Sigmoid colon (tissue), 6 donors: ENCODE measurements at regions not wholly inside any gene's neighbourhood (a gene's known extent, or its start where the extent isn't known, plus 50 kb on each side); places are given as distances from the start of the nearest gene placed in this dataset.

Experiments used
- DNase-seq: peaks from one replicate; pipeline ENCODE4 v3.0.0-alpha.2; 2019
- H3K27ac ChIP-seq, 4 donors: fragments of 200-600 bp; sonication (generic); one replicate each; pipeline ENCODE4 v1.5.1; 2016 to 2019; ENCODE audit warnings: mild to moderate bottlenecking in 1 of 4
- H3K27me3 ChIP-seq, 3 donors: fragments of 200-600 bp; sonication (generic); one replicate each; pipeline ENCODE4 v1.5.1; 2019; ENCODE audit warnings: mild to moderate bottlenecking in 1 of 3
- H3K36me3 ChIP-seq, 4 donors: fragments of 200-600 bp; sonication (generic); one replicate each; pipeline ENCODE4 v1.5.1; 2016 to 2019
- H3K4me1 ChIP-seq, 4 donors: fragments of 200-600 bp; sonication (generic); one replicate each; pipeline ENCODE4 v1.5.1; 2017 to 2019
- H3K4me3 ChIP-seq, 4 donors: fragments of 200-600 bp; sonication (generic); one replicate each; pipeline ENCODE4 v1.5.1; 2017 to 2019; ENCODE audit warnings: mild to moderate bottlenecking in 2 of 4, moderate library complexity in 1 of 4
- H3K9me3 ChIP-seq, 4 donors: fragments of 200-600 bp in 3 of 4; sonication (generic) in 3 of 4; one replicate each; pipeline versions ENCODE4 v1.5.1 to v1.6.1; 2013 to 2019
- EP300 ChIP-seq, 4 donors: sonication (generic); formaldehyde crosslinking; IDR thresholded peaks; one replicate each; pipeline ENCODE4 v1.6.1; 2017; ENCODE audit warnings: antibody characterized with exemption in 4 of 4
- POLR2A ChIP-seq, 2 donors: fragments of 450-650 bp; IDR thresholded peaks; one replicate each; pipeline ENCODE4 v1.6.1; 2016; ENCODE audit warnings: antibody characterized with exemption in 2 of 2, mild to moderate bottlenecking in 2 of 2, moderate library complexity in 2 of 2
- POLR2AphosphoS5 ChIP-seq, 4 donors: sonication (generic); formaldehyde crosslinking; IDR thresholded peaks; one replicate each; pipeline ENCODE4 v1.6.1; 2017; ENCODE audit warnings: antibody characterized with exemption in 4 of 4
- WGBS, 2 donors: extraction: QIAGEN DNeasy Blood & Tissue Kit; methylation state at CpG; one replicate each; pipeline ENCODE4 v1.1.7; 2013; 5-methylcytosine and 5-hydroxymethylcytosine counted together
- intact Hi-C: fragments of 100-400 bp; cut with DNase I; formaldehyde crosslinking; loops from one replicate; pipeline ENCODE4 v1.15.1; 2023
- TF ChIP-seq, protein P1 (sequence below), 4 experiments: fragments of 450-650 bp in 3 of 4; fragments of 200-600 bp in 1 of 4; IDR thresholded peaks; one replicate each; pipeline ENCODE4 v1.5.1; 2016 to 2019; ENCODE audit warnings: antibody characterized with exemption in 4 of 4, mild to moderate bottlenecking in 3 of 4, moderate library complexity in 2 of 4
- donor health status: healthy with polysubstance abuse.
- donor health status: healthy.

DNA sequence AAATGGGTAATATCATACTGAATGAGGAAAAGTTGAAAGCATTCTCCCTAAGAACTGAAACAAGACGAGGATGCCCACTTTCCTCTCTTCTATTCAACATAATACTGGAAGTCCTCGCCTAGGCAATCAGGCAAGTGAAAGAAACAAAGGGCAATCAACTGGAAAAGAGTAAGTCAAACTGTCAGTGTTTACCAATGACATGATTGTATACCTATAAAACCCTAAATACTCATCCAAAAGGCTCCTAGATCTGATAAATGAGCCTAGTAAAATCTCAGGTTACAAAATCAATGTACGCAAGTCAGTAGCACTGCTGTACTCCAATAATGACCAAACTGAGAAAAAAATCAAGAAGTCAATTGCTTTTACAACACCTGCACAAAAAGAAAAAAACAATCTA lies 575.8 kb upstream of the PRMT6 start:
- WGBS, 2 donors: 38 to 59% methylated on average over 3 of the region's 3 CpGs
- intact Hi-C loops: no loop called here
- Histone ChIP-seq H3K9me3 (peaks cover 2 to 5% (median 3%) of the 10 kb centered on the region in 4 donors), H3K4me1 (no peaks in the 10 kb centered on the region), H3K4me3 (no peak overlapping the region), H3K27ac (no peak overlapping the region), H3K36me3 (no peaks in the 10 kb centered on the region), H3K27me3 (no peaks in the 10 kb centered on the region)
- DNase-seq: no peak
- TF ChIP-seq, protein P1, sequence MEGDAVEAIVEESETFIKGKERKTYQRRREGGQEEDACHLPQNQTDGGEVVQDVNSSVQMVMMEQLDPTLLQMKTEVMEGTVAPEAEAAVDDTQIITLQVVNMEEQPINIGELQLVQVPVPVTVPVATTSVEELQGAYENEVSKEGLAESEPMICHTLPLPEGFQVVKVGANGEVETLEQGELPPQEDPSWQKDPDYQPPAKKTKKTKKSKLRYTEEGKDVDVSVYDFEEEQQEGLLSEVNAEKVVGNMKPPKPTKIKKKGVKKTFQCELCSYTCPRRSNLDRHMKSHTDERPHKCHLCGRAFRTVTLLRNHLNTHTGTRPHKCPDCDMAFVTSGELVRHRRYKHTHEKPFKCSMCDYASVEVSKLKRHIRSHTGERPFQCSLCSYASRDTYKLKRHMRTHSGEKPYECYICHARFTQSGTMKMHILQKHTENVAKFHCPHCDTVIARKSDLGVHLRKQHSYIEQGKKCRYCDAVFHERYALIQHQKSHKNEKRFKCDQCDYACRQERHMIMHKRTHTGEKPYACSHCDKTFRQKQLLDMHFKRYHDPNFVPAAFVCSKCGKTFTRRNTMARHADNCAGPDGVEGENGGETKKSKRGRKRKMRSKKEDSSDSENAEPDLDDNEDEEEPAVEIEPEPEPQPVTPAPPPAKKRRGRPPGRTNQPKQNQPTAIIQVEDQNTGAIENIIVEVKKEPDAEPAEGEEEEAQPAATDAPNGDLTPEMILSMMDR (IDR thresholded peaks at IDR 0.05): no peak
- TF ChIP-seq EP300 (IDR thresholded peaks at IDR 0.05): no peak
- no peak for TF ChIP-seq POLR2A (IDR thresholded peaks at IDR 0.05)
- TF ChIP-seq POLR2AphosphoS5 (IDR thresholded peaks at IDR 0.05): no peak

DNA sequence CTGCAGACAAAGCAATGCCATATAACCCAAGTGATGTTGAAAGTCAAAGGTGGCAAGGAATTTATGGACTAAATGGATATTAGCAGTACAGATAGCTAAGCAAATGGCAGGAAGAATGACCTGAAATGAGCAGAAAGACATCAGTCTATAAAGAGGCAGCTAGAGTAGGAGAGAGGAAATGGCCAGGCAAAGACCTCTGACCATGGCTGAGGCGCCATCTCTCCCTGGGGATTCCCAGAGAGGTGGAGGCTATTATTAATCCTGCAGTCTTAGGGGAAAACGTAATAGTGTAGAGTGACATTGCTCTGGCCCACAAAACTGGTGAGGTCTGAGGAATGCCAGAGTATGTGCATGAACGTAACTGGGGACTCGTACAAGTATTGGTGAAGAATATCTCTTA lies 563.6 kb upstream of the PRMT6 start:
- TF ChIP-seq POLR2A (IDR thresholded peaks at IDR 0.05): no peak
- WGBS, 2 donors: 83% methylated on average over 4 of the region's 4 CpGs
- no peaks in the 10 kb centered on the region for H3K4me1 ChIP-seq
- no peak overlapping the region for H3K27ac ChIP-seq
- no peaks in the 10 kb centered on the region for H3K36me3 ChIP-seq
- no peaks in the 10 kb centered on the region for H3K27me3 ChIP-seq
- no peak overlapping the region for H3K4me3 ChIP-seq
- intact Hi-C loops: no loop called here
- no peak for DNase-seq
- H3K9me3 ChIP-seq: no peaks in the 10 kb centered on the region

DNA sequence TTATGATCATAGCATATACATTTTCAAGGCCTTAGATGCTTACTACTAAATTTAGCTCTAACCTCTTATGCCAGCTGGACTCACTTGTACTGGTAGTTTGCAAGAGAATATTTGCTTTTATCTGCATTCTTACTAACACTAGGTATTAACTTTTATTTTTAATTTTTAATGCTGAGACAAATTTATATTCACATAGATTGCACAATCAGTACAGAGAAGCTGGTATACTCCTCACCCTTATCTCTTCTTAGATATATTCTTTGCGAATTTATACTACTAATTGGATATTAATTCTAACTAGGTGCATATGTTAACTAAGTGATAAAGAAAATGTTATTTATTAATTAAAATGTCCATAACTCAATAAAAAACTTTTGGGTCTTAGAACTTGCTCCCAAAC lies 561.8 kb upstream of the PRMT6 start:
- no peaks in the 10 kb centered on the region for H3K9me3 ChIP-seq
- 84 to 95% methylated on average over 1 of the region's 1 CpG for WGBS, 2 donors

DNA sequence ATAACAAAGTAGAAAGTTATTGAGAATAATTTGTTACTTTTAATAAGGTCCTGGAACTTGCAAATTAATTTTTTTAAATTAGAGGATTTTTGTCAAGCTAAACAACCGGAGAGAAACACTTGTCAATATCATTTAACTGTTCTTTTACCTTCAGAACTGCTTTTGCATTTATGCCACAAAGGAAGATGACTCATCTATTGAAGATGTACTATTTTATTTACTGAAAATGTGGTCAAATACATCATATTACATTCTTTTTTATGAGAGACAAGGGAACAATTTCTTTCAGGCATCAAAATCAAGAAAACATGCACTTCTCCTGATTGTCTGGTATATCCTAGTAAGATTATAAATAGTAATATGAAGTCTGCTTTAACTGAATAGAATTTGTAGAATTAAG lies 558.2 kb upstream of the PRMT6 start:
- Histone ChIP-seq H3K4me3 (no peak overlapping the region), H3K4me1 (no peaks in the 10 kb centered on the region), H3K9me3 (no peaks in the 10 kb centered on the region), H3K36me3 (no peaks in the 10 kb centered on the region), H3K27me3 (no peaks in the 10 kb centered on the region), H3K27ac (no peak overlapping the region)
- TF ChIP-seq POLR2AphosphoS5 (IDR thresholded peaks at IDR 0.05) (no peak), EP300 (IDR thresholded peaks at IDR 0.05) (no peak), POLR2A (IDR thresholded peaks at IDR 0.05) (no peak)
- TF ChIP-seq, protein P1 (IDR thresholded peaks at IDR 0.05): no peak
- intact Hi-C loops: no loop called here
- 62 to 85% methylated on average over 1 of the region's 1 CpG for WGBS, 2 donors
- DNase-seq: no peak

More for the DNA sequence above, 561.8 kb upstream of the PRMT6 start:
- DNase-seq: no peak
- Histone ChIP-seq H3K27me3 (no peaks in the 10 kb centered on the region), H3K4me1 (no peaks in the 10 kb centered on the region), H3K4me3 (no peak overlapping the region), H3K27ac (no peak overlapping the region), H3K36me3 (no peaks in the 10 kb centered on the region)
- TF ChIP-seq, protein P1 (IDR thresholded peaks at IDR 0.05): no peak
- TF ChIP-seq POLR2A (IDR thresholded peaks at IDR 0.05) (no peak), POLR2AphosphoS5 (IDR thresholded peaks at IDR 0.05) (no peak), EP300 (IDR thresholded peaks at IDR 0.05) (no peak)
- intact Hi-C loops: no loop called here

DNA sequence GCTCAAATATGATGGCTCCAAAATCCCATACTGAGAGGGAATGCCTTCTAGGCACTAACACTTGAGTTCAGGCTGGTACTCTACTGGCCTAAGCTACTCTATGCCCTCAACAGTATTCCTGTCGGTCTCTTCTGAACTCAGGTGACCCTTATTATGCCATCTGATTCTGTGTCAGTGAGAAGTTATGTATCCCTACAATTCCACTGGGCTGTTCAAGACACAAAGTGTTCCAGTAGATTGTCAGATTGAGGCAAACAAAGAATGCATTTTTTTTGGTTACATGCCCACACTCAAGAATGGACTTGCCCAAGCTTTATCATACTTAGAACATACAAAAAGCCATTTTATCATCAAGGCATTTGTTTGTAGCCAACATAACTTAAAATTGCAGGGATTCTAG lies 553.8 kb upstream of the PRMT6 start:
- Histone ChIP-seq H3K27ac (no peak overlapping the region), H3K4me1 (no peaks in the 10 kb centered on the region), H3K36me3 (no peaks in the 10 kb centered on the region), H3K27me3 (no peaks in the 10 kb centered on the region), H3K9me3 (no peaks in the 10 kb centered on the region), H3K4me3 (no peak overlapping the region)
- WGBS, 2 donors: 89 to 93% methylated on average over 1 of the region's 1 CpG
- intact Hi-C loops: no loop called here
- DNase-seq: no peak
- TF ChIP-seq POLR2A (IDR thresholded peaks at IDR 0.05) (no peak), POLR2AphosphoS5 (IDR thresholded peaks at IDR 0.05) (no peak), EP300 (IDR thresholded peaks at IDR 0.05) (no peak)
- TF ChIP-seq, protein P1 (IDR thresholded peaks at IDR 0.05): no peak
